ENCODE measurements at regions not wholly inside any gene's neighbourhood (a gene's known extent, or its start where the extent isn't known, plus 50 kb on each side); places are given as distances from the start of the nearest gene placed in this dataset.
"Not testable (repeated sequence)": the region's sequence is repeated elsewhere in the genome, so short reads cannot be mapped to it uniquely, and the experiment has no call there.

DNA sequence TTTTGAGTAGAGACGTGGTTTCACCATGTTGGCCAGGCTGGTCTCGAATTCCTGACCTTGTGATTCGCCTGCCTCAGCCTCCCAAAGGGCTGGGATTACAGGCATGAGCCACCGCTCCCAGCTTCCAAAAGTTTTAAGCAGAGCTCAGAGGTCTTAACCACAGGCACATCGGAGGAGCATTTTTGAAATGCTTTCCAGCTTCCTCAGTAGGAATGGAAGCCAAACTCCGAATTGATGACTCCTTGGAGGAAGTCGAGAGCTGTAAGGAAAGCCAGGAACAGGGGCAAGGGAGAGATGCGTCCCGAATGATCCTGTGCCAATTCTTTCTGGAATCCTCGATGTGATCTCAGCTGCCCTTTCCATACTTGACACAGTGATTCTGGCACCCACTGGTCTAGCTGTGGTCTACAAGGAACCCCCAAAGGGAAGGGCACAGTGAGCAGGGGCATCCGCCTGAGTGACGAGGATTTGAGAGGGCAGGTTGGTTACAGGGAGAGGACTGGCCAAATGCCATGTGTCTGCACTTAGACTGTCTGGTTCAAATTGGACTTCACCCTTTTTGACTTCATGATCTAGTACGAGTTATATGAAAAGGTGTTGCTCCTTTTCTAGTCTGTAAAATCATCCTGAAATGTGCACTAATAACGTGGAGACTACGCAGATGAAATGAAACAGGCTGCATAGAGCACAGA is 138.2 kb downstream of the ADRA2C start:
- TF ChIP-seq, protein P1, sequence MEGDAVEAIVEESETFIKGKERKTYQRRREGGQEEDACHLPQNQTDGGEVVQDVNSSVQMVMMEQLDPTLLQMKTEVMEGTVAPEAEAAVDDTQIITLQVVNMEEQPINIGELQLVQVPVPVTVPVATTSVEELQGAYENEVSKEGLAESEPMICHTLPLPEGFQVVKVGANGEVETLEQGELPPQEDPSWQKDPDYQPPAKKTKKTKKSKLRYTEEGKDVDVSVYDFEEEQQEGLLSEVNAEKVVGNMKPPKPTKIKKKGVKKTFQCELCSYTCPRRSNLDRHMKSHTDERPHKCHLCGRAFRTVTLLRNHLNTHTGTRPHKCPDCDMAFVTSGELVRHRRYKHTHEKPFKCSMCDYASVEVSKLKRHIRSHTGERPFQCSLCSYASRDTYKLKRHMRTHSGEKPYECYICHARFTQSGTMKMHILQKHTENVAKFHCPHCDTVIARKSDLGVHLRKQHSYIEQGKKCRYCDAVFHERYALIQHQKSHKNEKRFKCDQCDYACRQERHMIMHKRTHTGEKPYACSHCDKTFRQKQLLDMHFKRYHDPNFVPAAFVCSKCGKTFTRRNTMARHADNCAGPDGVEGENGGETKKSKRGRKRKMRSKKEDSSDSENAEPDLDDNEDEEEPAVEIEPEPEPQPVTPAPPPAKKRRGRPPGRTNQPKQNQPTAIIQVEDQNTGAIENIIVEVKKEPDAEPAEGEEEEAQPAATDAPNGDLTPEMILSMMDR (IDR thresholded peaks at IDR 0.05), result not testable (repeated sequence)
- not testable (repeated sequence) for TF ChIP-seq POLR2A (IDR thresholded peaks at IDR 0.05)
